ENCODE measurements at regions not wholly inside any gene's neighbourhood (a gene's known extent, or its start where the extent isn't known, plus 50 kb on each side); places are given as distances from the start of the nearest gene placed in this dataset.

DNA sequence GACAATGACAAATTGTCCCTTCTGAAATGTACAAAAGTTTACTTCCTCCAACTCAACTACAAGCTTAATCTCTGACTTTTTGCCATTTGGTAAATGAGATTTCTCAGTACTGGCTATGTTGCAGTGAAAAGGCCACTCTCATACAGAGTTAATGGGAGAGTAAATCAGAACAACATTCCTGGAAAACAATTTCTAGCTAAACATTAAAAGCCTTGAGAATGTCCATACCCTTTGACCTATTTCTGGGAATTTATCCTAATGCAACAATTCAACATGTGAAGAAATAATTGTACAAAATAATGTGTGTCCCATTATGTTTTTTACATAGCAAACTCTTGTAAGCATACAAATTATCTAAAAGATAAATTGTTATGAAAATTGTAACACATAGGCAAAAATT is 56.3 kb upstream of the SPEF2 start:
- intact Hi-C loops (cut with micrococcal nuclease; ENCODE audit: unreplicated experiment): no loop called here
- Mint-ChIP-seq H3K4me1 (ENCODE audit: low read depth, unreplicated experiment) (no peaks in the 10 kb centered on the region), H3K36me3 (ENCODE audit: insufficient read depth, unreplicated experiment) (no peaks in the 10 kb centered on the region), H3K4me3 (ENCODE audit: low read depth, unreplicated experiment) (no peak overlapping the region), H3K27ac (ENCODE audit: unreplicated experiment) (no peak overlapping the region), H3K9me3 (ENCODE audit: low read depth, unreplicated experiment) (peaks cover 16% of the 10 kb centered on the region), H3K27me3 (ENCODE audit: unreplicated experiment) (no peaks in the 10 kb centered on the region)
- DNase-seq: no peak
- CTCF ChIA-PET: no interaction called here
- BruUV-seq (replicated peaks): no TSS peak
- TF ChIP-seq, protein P1, sequence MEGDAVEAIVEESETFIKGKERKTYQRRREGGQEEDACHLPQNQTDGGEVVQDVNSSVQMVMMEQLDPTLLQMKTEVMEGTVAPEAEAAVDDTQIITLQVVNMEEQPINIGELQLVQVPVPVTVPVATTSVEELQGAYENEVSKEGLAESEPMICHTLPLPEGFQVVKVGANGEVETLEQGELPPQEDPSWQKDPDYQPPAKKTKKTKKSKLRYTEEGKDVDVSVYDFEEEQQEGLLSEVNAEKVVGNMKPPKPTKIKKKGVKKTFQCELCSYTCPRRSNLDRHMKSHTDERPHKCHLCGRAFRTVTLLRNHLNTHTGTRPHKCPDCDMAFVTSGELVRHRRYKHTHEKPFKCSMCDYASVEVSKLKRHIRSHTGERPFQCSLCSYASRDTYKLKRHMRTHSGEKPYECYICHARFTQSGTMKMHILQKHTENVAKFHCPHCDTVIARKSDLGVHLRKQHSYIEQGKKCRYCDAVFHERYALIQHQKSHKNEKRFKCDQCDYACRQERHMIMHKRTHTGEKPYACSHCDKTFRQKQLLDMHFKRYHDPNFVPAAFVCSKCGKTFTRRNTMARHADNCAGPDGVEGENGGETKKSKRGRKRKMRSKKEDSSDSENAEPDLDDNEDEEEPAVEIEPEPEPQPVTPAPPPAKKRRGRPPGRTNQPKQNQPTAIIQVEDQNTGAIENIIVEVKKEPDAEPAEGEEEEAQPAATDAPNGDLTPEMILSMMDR (IDR thresholded peaks at IDR 0.05; ENCODE audit: unreplicated experiment): no peak

DNA sequence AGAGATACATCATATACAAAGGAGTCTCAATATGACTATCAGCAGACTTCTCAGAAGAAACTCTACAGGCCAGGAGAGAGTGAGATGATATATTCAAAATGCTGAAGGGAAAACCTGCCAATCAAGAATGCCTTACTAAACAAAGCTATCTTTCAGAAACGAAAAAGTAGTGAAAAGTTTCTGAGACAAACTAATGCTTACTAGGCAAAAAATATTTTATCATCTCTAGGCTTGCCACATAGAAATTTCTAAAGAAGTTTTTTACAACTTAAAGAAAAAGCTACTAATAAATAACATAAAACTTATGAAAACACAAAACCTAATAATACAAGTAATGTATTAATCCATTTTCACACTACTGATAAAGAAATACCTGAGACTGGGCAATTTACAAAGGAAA is 59.9 kb upstream of the SPEF2 start:
- TF ChIP-seq, protein P1 (IDR thresholded peaks at IDR 0.05; ENCODE audit: unreplicated experiment): no peak
- no peak overlapping the region for H3K27ac Mint-ChIP-seq (ENCODE audit: unreplicated experiment)
- CTCF ChIA-PET: no interaction called here
- DNase-seq: no peak
- intact Hi-C loops (cut with micrococcal nuclease; ENCODE audit: unreplicated experiment): no loop called here
- H3K4me1 Mint-ChIP-seq (ENCODE audit: low read depth, unreplicated experiment): no peaks in the 10 kb centered on the region
- H3K4me3 Mint-ChIP-seq (ENCODE audit: low read depth, unreplicated experiment): no peak overlapping the region
- H3K27me3 Mint-ChIP-seq (ENCODE audit: unreplicated experiment): no peaks in the 10 kb centered on the region
- H3K9me3 Mint-ChIP-seq (ENCODE audit: low read depth, unreplicated experiment): peaks cover 8% of the 10 kb centered on the region
- BruUV-seq (replicated peaks): no TSS peak
- H3K36me3 Mint-ChIP-seq (ENCODE audit: insufficient read depth, unreplicated experiment): no peaks in the 10 kb centered on the region

DNA sequence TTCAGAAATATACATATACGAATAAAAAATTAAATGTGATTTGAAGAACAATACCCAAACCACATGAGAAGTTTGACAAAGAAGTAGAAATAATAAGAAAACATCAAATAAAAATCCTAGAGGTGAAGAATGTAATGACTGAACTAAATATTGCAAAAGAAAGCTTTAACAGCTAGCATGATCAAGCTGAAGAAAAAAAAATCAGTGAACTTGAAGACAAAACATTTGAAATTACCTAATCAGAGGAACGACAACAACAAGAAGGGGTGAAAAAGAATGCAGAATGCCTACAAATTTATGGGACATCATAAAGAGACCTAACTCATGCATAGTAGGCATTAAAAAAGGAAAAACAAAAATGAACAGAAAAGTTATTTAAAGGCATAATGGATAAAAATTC is 60.5 kb upstream of the SPEF2 start:
- Mint-ChIP-seq H3K4me3 (ENCODE audit: low read depth, unreplicated experiment) (no peak overlapping the region), H3K9me3 (ENCODE audit: low read depth, unreplicated experiment) (peaks cover 8% of the 10 kb centered on the region), H3K4me1 (ENCODE audit: low read depth, unreplicated experiment) (no peaks in the 10 kb centered on the region), H3K27ac (ENCODE audit: unreplicated experiment) (no peak overlapping the region), H3K27me3 (ENCODE audit: unreplicated experiment) (no peaks in the 10 kb centered on the region), H3K36me3 (ENCODE audit: insufficient read depth, unreplicated experiment) (no peaks in the 10 kb centered on the region)
- DNase-seq: no peak
- intact Hi-C loops (cut with micrococcal nuclease; ENCODE audit: unreplicated experiment): no loop called here
- no TSS peak for BruUV-seq (replicated peaks)
- TF ChIP-seq, protein P1 (IDR thresholded peaks at IDR 0.05; ENCODE audit: unreplicated experiment): no peak
- CTCF ChIA-PET: no interaction called here

GRCh38 chr5:35554016-35554415 is 63.6 kb upstream of the SPEF2 start:
- no TSS peak for BruUV-seq (replicated peaks)
- Mint-ChIP-seq H3K27me3 (ENCODE audit: unreplicated experiment) (no peaks in the 10 kb centered on the region), H3K4me1 (ENCODE audit: low read depth, unreplicated experiment) (no peaks in the 10 kb centered on the region), H3K36me3 (ENCODE audit: insufficient read depth, unreplicated experiment) (no peaks in the 10 kb centered on the region), H3K9me3 (ENCODE audit: low read depth, unreplicated experiment) (peaks cover 6% of the 10 kb centered on the region), H3K4me3 (ENCODE audit: low read depth, unreplicated experiment) (no peak overlapping the region), H3K27ac (ENCODE audit: unreplicated experiment) (no peak overlapping the region)
- CTCF ChIA-PET: no interaction called here
- DNase-seq: no peak
- TF ChIP-seq, protein P1 (IDR thresholded peaks at IDR 0.05; ENCODE audit: unreplicated experiment): no peak
- intact Hi-C loops (cut with micrococcal nuclease; ENCODE audit: unreplicated experiment): no loop called here

DNA sequence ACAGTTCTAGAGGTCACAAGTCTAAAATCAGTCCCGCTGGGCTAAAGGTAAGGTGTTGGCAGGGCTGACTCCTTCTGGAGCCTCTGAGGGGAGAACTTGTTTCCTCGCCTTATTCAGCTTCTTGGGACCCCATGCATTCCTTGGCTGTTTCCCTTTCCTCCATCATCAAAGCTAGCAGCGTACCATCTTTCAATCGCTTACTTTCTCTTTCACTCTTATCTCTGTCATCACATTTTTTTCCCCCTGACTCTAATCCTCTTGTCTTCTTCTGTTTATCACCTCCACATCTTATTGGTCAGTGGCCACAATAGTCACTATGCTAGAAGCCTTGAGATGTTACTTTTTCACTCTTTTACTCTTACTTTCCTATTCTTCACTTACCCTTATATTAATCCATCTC is 72.5 kb upstream of the SPEF2 start:
- TF ChIP-seq, protein P1 (IDR thresholded peaks at IDR 0.05; ENCODE audit: unreplicated experiment): no peak
- Mint-ChIP-seq H3K27ac (ENCODE audit: unreplicated experiment) (no peak overlapping the region), H3K36me3 (ENCODE audit: insufficient read depth, unreplicated experiment) (no peaks in the 10 kb centered on the region), H3K4me3 (ENCODE audit: low read depth, unreplicated experiment) (no peak overlapping the region), H3K9me3 (ENCODE audit: low read depth, unreplicated experiment) (peaks cover 10% of the 10 kb centered on the region), H3K4me1 (ENCODE audit: low read depth, unreplicated experiment) (no peaks in the 10 kb centered on the region), H3K27me3 (ENCODE audit: unreplicated experiment) (no peaks in the 10 kb centered on the region)
- DNase-seq: no peak
- CTCF ChIA-PET: no interaction called here
- no TSS peak for BruUV-seq (replicated peaks)
- intact Hi-C loops (cut with micrococcal nuclease; ENCODE audit: unreplicated experiment): no loop called here
